GM21390 (cell line): ENCODE measurements at regions not wholly inside any gene's neighbourhood (a gene's known extent, or its start where the extent isn't known, plus 50 kb on each side); places are given as distances from the start of the nearest gene placed in this dataset.
"Not testable (repeated sequence)": the region's sequence is repeated elsewhere in the genome, so short reads cannot be mapped to it uniquely, and the experiment has no call there.

Experiments
- ATAC-seq: cut with Tn5 transposase; IDR thresholded peaks from one replicate; pipeline ENCODE4 v1.9.1; 2021; ENCODE audit not compliant: unreplicated experiment

DNA sequence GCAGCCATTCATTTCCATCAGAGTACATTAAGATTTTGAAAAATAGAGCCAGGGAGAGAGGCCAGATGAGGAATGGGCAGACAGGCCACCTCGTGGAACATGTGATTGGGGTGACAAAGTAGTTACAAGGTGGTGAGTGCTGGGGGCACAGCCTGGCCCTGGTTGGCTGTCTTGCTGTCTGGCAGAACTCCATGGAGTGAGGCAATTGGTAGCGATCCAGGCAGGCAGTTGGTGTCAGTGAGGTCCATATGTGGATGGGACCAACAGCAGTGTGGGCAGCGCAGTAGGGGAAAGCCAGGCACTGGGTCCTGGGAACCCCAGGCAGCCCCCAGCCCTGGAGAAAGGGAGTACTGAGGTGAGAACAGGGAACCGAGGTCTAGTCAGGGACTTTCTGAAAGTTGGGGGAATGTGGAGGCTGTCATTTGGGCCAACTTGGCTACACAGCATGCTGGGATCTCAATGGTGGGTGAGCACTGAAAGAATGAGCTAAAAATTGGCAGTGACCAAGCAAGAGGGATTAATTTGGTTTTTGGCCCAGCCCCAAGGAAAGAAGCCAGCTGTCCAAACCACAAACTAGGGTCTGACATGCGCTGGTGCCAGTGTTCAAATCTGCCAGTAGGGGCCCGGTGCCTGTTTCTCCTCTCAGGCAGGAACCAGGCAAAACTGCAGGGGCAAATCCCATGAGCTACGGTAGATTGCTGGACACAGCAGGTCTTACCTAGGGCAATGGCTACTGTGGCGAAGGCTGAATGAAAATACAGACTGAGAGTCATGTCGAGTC, 61.4 kb upstream of the E2F3 start:
- ATAC-seq, result no peak

DNA sequence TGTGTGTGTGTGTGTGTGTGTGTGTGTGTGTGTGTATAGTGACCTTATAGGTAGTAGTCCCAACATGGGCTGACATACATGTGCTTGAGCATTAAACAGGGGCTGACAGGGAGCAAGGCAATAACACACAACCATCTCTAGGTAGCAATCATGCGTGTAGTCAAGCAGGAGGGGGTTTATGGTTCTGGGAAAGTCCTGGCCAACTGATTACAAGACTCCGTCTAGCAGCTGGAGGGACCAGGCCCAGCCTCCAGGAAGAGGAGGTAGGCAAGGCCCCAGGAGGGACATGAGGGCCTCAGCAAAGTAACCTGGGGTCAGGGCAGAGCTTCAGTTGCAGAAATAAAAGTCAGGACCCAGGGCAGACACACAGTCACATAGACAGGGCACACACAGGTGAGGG, 60.6 kb upstream of the E2F3 start:
- no peak for ATAC-seq

DNA sequence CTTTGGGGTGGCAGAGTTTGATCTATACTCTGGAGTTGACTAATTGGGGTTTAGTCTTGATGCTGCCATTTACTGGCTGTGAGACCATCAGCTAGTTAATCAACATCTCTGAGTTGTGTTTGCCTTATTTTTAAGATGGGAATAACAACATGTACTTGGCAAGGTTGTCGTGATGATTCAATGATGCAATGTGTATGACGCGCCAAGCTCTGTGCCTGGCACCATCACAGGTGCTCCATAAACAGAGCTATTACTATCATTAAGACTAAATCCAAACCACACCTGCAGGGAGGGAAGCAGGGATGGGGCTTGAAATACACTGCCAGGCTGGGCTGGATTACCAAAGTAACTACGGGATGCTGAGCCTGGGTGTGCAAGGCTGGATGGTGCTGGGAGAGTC, 60.1 kb upstream of the E2F3 start:
- ATAC-seq, result no peak

DNA sequence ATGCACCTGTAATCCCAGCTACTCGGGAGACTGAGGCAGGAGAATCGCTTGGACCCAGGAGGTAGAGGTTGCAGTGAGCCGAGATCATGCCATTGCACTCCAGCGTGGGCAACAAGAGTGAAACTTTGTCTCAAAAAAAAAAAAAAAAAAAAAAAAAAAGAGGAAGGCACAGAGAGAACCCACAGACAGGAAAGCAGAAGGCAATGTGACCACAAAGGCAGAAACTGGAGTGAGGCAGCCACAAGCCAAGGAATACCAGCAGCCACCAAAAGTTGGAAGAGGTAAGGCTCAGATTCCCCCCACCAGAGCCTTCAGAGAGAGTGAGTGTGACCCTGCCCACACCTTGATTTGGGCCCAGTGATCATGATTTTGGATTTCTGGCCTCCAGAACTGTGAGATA, 54.7 kb upstream of the E2F3 start:
- not testable (repeated sequence) for ATAC-seq

DNA sequence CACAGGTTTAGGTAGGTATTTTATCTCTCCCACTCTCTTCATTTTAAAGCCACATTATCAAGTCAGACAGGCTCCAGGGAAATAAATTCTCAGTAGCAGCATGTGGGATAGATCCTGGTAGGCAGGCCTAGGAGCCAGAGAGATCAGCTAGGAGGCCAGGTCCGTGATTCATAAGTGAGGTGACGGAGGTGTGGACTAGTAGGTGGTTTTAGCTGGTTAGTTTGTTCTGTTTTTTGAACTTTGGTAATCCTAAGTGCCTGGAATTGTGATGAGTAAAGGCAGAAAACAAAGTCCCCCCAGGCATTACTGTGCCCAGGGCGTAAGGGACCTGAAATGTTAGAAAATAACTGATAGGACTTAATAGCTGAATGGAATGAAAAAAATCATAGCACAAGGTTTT, 53.6 kb upstream of the E2F3 start:
- ATAC-seq, result no peak

DNA sequence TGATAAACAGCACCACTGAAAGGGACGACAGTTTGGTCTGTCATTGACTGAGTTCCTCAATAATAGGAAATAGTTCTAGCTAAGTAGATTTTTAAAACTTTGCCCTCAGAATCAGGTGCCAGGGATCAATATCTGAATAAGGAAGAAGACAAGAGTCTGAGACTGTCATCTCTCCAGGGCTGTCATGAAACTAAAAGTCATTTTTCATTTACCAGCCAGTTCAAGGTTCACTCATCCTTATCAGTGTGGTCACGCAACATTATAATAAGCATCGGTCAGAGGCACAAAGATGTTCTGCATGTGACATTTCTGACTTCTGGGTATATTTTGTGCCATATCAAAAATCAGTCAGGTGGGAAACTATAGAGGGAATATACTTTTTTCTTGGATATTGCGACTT, 52.5 kb upstream of the E2F3 start:
- ATAC-seq, result peak; percentile 57

DNA sequence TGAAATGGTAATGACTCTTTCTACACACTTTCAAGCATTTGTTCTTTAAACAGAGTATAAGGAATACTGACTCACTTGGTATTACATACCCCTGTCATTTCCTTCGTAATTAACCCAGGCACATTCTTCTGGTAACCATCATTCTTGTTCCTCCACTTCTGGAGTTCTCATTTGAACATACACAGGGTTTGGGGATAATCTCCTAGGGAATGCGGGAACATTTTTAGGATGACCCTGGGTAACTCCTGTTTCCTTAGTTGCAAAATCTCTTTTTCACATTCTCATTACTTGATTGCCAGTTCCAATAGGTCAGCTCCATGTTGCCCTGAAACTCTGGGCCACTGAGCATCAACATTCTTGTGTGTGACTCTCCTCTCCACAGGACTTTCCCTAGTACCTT, 51.5 kb upstream of the E2F3 start:
- no peak for ATAC-seq

DNA sequence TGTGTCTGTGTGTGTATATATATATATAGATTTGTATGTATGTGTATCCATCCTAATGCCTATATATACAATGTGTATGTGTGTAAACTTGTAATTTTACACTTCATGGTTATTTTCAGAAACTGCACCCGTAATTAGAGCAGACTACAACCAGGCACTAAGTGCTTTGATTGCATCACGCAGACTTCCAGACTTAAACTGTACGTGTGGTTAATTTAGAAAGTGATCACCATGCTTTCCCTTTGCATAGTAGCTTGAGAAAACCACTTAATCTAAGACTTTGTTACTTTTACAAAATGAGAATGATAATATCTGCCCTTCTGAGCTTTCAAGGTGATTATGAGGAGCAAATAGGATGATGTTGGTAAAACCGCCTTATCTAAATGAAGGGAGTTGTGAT, 50.1 kb upstream of the E2F3 start:
- no peak for ATAC-seq
